Gastrocnemius medialis (tissue), 4 donors: ENCODE measurements at regions not wholly inside any gene's neighbourhood (a gene's known extent, or its start where the extent isn't known, plus 50 kb on each side); places are given as distances from the start of the nearest gene placed in this dataset.
A peak's percentile ranks its signal among the peaks of the same experiment; 100 is the strongest.
"Not testable (repeated sequence)": the region's sequence is repeated elsewhere in the genome, so short reads cannot be mapped to it uniquely, and the experiment has no call there.

ENCODE experiments used
- ATAC-seq, 2 donors: fragments of 150-250 bp; one replicate each; pipeline ENCODE4 v1.9.1; 2016
- DNase-seq, 2 donors: peaks; one replicate each; pipeline ENCODE4 v3.0.0-alpha.2; 2019
- H3K27ac ChIP-seq, 4 donors: fragments of 200-600 bp; sonication (generic); 1 replicate in 1 of 4; 2 replicates in 3 of 4; pipeline ENCODE4 v1.5.1; 2016 to 2018; ENCODE audit warnings: mild to moderate bottlenecking in 2 of 4, moderate library complexity in 1 of 4
- H3K27me3 ChIP-seq, 3 donors: fragments of 200-600 bp; sonication (generic) in 2 of 3; 1 replicate in 1 of 3; 2 replicates in 2 of 3; pipeline versions ENCODE4 v1.5.1 to v1.6.0; 2016 to 2019; ENCODE audit warnings: mild to moderate bottlenecking in 1 of 3, moderate library complexity in 1 of 3
- H3K36me3 ChIP-seq, 2 donors: fragments of 200-600 bp; sonication (generic) in 1 of 2; one replicate each; pipeline ENCODE4 v1.5.1; 2017 to 2018
- H3K4me1 ChIP-seq, 2 donors: fragments of 200-600 bp; sonication (generic) in 1 of 2; one replicate each; pipeline ENCODE4 v1.5.1; 2016 to 2017; ENCODE audit warnings: mild to moderate bottlenecking in 2 of 2
- H3K4me3 ChIP-seq, 4 donors: fragments of 200-600 bp; sonication (generic) in 3 of 4; 1 replicate in 1 of 4; 2 replicates in 3 of 4; pipeline ENCODE4 v1.5.1; 2016 to 2019; ENCODE audit warnings: mild to moderate bottlenecking in 2 of 4
- H3K9me3 ChIP-seq, 3 donors: fragments of 200-600 bp; sonication (generic) in 2 of 3; 1 replicate in 1 of 3; 2 replicates in 2 of 3; pipeline ENCODE4 v1.5.1; 2016 to 2019
- CTCF ChIP-seq, 5 experiments: fragments of 450-650 bp in 3 of 5; fragments of 200-600 bp in 2 of 5; sonication (generic) in 2 of 5; IDR thresholded peaks in 4 of 5; conservative IDR thresholded peaks in 1 of 5; 1 replicate in 4 of 5; 2 replicates in 1 of 5; pipeline ENCODE4 v1.5.1; 2016 to 2019; ENCODE audit warnings: antibody characterized with exemption in 5 of 5, mild to moderate bottlenecking in 3 of 5, moderate library complexity in 3 of 5
- POLR2A ChIP-seq, 2 donors: fragments of 450-650 bp; IDR thresholded peaks; one replicate each; pipeline ENCODE4 v1.6.1; 2017; ENCODE audit warnings: antibody characterized with exemption in 2 of 2, mild to moderate bottlenecking in 2 of 2, moderate library complexity in 2 of 2
- in situ Hi-C, 4 donors: fragments of 200-750 bp; cut with MboI; loops; one replicate each; pipeline versions ENCODE4 v1.15.0 to v1.8.0; 2017; ENCODE audit warnings: low sequenced_read_pairs in 4 of 4
- intact Hi-C: fragments of 100-400 bp; cut with DNase I; formaldehyde crosslinking; loops from one replicate; pipeline ENCODE4 v1.15.1; 2023; ENCODE audit warnings: low total_unique reads

GRCh38 chr6:6758915-6759654, 170.6 kb downstream of the LY86 start:
- intact Hi-C loops, result no loop called here
- DNase-seq (peak in 1 of 2 donors; percentile 55), ATAC-seq (peak; percentile 93 to 96)
- H3K4me1 ChIP-seq, result peaks cover 6 to 7% of the 10 kb centered on the region in 2 donors
- H3K4me3 ChIP-seq, result peak overlapping the region in 3 of 4 donors; percentile 1 to 46 (median 1)
- peak overlapping the region in 3 of 4 donors; percentile 18 to 49 (median 33) for H3K27ac ChIP-seq
- no peaks in the 10 kb centered on the region for H3K36me3 ChIP-seq
- no peaks in the 10 kb centered on the region for H3K9me3 ChIP-seq
- in situ Hi-C loops, result no loop called here
- TF ChIP-seq CTCF (IDR thresholded peaks at IDR 0.05 in 4 of 5, conservative IDR thresholded peaks at IDR 0.05 in 1 of 5), result peak; percentile 40 to 66 (median 52)
- TF ChIP-seq POLR2A (IDR thresholded peaks at IDR 0.05), result no peak
- H3K27me3 ChIP-seq, result no peaks in the 10 kb centered on the region

- Histone ChIP-seq H3K4me1 (peaks cover 10 to 11% of the 10 kb centered on the region in 2 donors), H3K36me3 (no peaks in the 10 kb centered on the region), H3K9me3 (no peaks in the 10 kb centered on the region), H3K27ac (peak overlapping the region in 1 of 4 donors; percentile 33), H3K4me3 (no peak overlapping the region), H3K27me3 (no peaks in the 10 kb centered on the region)
- TF ChIP-seq CTCF (IDR thresholded peaks at IDR 0.05 in 4 of 5, conservative IDR thresholded peaks at IDR 0.05 in 1 of 5), result no peak
- no peak for TF ChIP-seq POLR2A (IDR thresholded peaks at IDR 0.05)
- ATAC-seq, result no peak
- intact Hi-C loops (no loop called here), in situ Hi-C loops (no loop called here)
- DNase-seq, result no peak
These were observed 171.5 kb downstream of the LY86 start for GRCh38 chr6:6760002-6760401.

GRCh38 chr6:6762566-6762965, 174.0 kb downstream of the LY86 start:
- in situ Hi-C loops, H3K9me3 ChIP-seq, intact Hi-C loops, H3K36me3 ChIP-seq, H3K4me3 ChIP-seq, H3K27ac ChIP-seq, DNase-seq, H3K27me3 ChIP-seq, ATAC-seq: not testable (repeated sequence)
- H3K4me1 ChIP-seq, result peaks cover 22 to 28% of the 10 kb centered on the region in 2 donors

DNA sequence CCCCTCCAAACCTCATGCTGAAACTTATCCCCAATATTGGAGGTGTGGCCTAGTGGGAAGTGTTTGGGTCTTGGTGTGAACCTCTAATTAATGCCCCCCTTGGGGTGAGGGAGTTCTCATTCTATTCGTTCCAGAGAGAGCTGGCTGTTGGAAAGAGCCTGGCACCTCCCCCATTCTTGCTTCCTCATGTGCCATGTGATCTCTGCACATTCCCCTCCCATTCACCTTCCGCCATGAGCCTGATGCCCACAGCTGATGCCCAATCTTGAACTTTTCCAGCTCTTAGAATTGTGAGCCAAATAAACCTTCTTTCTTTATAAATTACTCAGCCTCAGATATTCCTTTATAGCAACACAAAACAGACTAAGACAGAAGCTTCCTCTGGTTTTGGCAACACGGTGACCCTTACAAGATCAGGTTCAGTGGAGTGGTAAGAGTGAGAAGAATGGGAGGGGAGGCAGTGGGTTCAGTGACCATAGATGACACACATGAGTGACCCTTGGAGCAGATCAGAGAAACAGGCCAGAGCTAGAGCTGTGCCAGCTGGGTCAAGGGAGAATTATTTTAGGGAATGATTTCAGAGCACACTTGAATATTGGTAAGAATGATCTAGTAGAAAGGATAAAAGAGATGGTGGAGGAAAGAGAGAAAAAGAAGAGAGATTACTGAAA, 176.4 kb downstream of the LY86 start:
- intact Hi-C loops, result loop anchor here (5.0 kb wide), 1 partner anchor 47 kb away; no protein-coding TSS in a partner anchor
- no peak for TF ChIP-seq CTCF (IDR thresholded peaks at IDR 0.05 in 4 of 5, conservative IDR thresholded peaks at IDR 0.05 in 1 of 5)
- no peak for TF ChIP-seq POLR2A (IDR thresholded peaks at IDR 0.05)
- Histone ChIP-seq H3K27me3 (no peaks in the 10 kb centered on the region), H3K9me3 (no peaks in the 10 kb centered on the region), H3K4me3 (no peak overlapping the region), H3K4me1 (peaks cover 16 to 22% of the 10 kb centered on the region in 2 donors), H3K36me3 (no peaks in the 10 kb centered on the region), H3K27ac (peak overlapping the region; percentile 65 to 85 (median 73))
- in situ Hi-C loops, result no loop called here
- DNase-seq (peak in 1 of 2 donors; percentile 23), ATAC-seq (peak; percentile 20 to 25)

- TF ChIP-seq CTCF (IDR thresholded peaks at IDR 0.05 in 4 of 5, conservative IDR thresholded peaks at IDR 0.05 in 1 of 5) (no peak), POLR2A (IDR thresholded peaks at IDR 0.05) (no peak)
- Histone ChIP-seq H3K27ac (peak overlapping the region; percentile 65 to 85 (median 73)), H3K36me3 (no peaks in the 10 kb centered on the region), H3K4me1 (peaks cover 16 to 22% of the 10 kb centered on the region in 2 donors), H3K27me3 (no peaks in the 10 kb centered on the region), H3K4me3 (peak overlapping the region in 1 of 4 donors; percentile 12), H3K9me3 (no peaks in the 10 kb centered on the region)
- in situ Hi-C loops, result no loop called here
- peak; percentile 94 to 97 for ATAC-seq
- intact Hi-C loops, result loop anchor here (5.0 kb wide), 1 partner anchor 46 kb away; no protein-coding TSS in a partner anchor
- DNase-seq, result peak; percentile 50 to 75
These were observed 177.8 kb downstream of the LY86 start for GRCh38 chr6:6766230-6766905.
